ENCODE measurements at regions not wholly inside any gene's neighbourhood (a gene's known extent, or its start where the extent isn't known, plus 50 kb on each side); places are given as distances from the start of the nearest gene placed in this dataset.

GRCh38 chr11:10618490-10618889 is 50.0 kb upstream of the LYVE1 start:
- DNase-seq = no peak
